ENCODE measurements at regions not wholly inside any gene's neighbourhood (a gene's known extent, or its start where the extent isn't known, plus 50 kb on each side); places are given as distances from the start of the nearest gene placed in this dataset.

DNA sequence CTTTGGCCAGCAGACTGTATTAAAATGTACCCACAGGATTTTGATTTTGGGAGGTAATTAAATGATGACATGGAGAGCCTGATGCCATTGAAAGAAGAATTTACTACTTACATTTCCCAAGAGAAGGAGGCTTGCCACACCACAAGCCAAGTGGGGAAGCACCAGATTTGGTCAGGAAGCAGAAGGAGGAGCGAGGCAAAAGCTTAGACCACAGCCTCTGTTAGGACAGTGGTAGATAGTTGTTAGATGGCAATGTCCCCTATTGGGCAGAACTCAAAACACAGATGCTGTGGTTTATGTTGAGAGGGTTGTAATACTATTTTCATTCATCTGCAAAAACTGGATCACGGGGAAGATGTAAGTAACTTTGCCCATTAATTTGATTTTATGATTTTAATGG is 709.4 kb downstream of the VRK1 start:
- no peak overlapping the region for H3K27ac ChIP-seq (ENCODE audit: extremely low read length, insufficient read depth, low read length)
- no peak overlapping the region for H3K4me2 ChIP-seq (ENCODE audit: low read depth, low read length)
- ATAC-seq (no peak), DNase-seq (ENCODE audit: low spot score) (no peak), FAIRE-seq (no peak)
- WGBS (ENCODE audit: low lambda C conversion rate): 2% methylated on average over 2 of the region's 2 CpGs
- H3K27me3 ChIP-seq (ENCODE audit: control insufficient read depth in 1 of 2, insufficient read depth in 2 of 2, low read length in 2 of 2): no peaks in the 10 kb centered on the region; a peak in 1 of 5 replicates
- no peaks in the 10 kb centered on the region for H3K4me1 ChIP-seq (ENCODE audit: insufficient read depth, low read length)
- ChIA-PET POLR2A (no interaction called here), CTCF (ENCODE audit: low intra/inter-chr PET ratio, low total read pairs) (no interaction called here)
- H2AFZ ChIP-seq (ENCODE audit: low read length): no peak overlapping the region
- H3K79me2 ChIP-seq (ENCODE audit: insufficient read depth, low read length): no peaks in the 10 kb centered on the region
- H4K20me1 ChIP-seq (ENCODE audit: insufficient read depth, low read length): no peaks in the 10 kb centered on the region
- TF ChIP-seq ZNF552 (CRISPR knock-in tag; IDR thresholded peaks at IDR 0.05; ENCODE audit: borderline replicate concordance) (no peak), SNRNP70 (IDR thresholded peaks at IDR 0.05; ENCODE audit: low read depth, low read length) (no peak), CREM (IDR thresholded peaks at IDR 0.05) (no peak), CREM (CRISPR knock-in tag; IDR thresholded peaks at IDR 0.05) (no peak), ZNF678 (CRISPR knock-in tag; IDR thresholded peaks at IDR 0.05) (no peak), NR1H2 (CRISPR knock-in tag; IDR thresholded peaks at IDR 0.05; ENCODE audit: borderline replicate concordance, low read depth) (no peak), FOXA1 (IDR thresholded peaks at IDR 0.05) (no peak), FOXA1 (CRISPR knock-in tag; IDR thresholded peaks at IDR 0.05) (no peak), ZNF260 (CRISPR knock-in tag; IDR thresholded peaks at IDR 0.05; ENCODE audit: borderline replicate concordance, low read depth) (no peak), CEBPZ (IDR thresholded peaks at IDR 0.05; ENCODE audit: low read length) (no peak), ZMAT3 (CRISPR knock-in tag; conservative IDR thresholded peaks at IDR 0.05) (no peak)
- TF ChIP-seq, protein P1, sequence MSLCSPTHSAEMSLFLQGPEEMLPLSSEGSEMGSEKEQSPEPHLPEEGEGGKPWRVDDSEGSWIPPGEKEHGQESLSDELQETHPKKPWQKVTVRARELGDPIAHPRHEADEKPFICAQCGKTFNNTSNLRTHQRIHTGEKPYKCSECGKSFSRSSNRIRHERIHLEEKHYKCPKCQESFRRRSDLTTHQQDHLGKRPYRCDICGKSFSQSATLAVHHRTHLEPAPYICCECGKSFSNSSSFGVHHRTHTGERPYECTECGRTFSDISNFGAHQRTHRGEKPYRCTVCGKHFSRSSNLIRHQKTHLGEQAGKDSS (CRISPR knock-in tag; IDR thresholded peaks at IDR 0.05; ENCODE audit: borderline replicate concordance, low read depth): no peak
- TF ChIP-seq, protein P2, sequence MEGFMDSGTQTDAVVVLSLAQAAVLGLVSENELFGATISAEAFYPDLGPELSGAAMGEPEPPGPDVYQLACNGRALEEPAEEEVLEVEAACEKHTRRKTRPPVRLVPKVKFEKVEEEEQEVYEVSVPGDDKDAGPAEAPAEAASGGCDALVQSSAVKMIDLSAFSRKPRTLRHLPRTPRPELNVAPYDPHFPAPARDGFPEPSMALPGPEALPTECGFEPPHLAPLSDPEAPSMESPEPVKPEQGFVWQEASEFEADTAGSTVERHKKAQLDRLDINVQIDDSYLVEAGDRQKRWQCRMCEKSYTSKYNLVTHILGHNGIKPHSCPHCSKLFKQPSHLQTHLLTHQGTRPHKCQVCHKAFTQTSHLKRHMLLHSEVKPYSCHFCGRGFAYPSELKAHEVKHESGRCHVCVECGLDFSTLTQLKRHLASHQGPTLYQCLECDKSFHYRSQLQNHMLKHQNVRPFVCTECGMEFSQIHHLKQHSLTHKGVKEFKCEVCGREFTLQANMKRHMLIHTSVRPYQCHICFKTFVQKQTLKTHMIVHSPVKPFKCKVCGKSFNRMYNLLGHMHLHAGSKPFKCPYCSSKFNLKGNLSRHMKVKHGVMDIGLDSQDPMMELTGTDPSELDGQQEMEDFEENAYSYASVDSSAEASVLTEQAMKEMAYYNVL (CRISPR knock-in tag; IDR thresholded peaks at IDR 0.05; ENCODE audit: borderline replicate concordance): no peak
- no peak overlapping the region for H3K4me3 ChIP-seq (replicated peaks in 1 of 3; ENCODE audit: insufficient read depth in 1 of 3, low read depth in 2 of 3, low read length in 3 of 3)
- no TSS peak for BruUV-seq (replicated peaks)
- peaks cover 99% of the 10 kb centered on the region for H3K9me3 ChIP-seq (ENCODE audit: low read length)
- in situ Hi-C loops (cut with HindIII; ENCODE audit: extremely low pct_ligation_motif_present, low pct_unique_long_range_greater_than_20kb): no loop called here
- H3K9ac ChIP-seq (ENCODE audit: insufficient read depth, low read depth, low read length): no peak overlapping the region
- intact Hi-C loops (cut with micrococcal nuclease; ENCODE audit: unreplicated experiment): no loop called here
- no peaks in the 10 kb centered on the region for H3K36me3 ChIP-seq (replicated peaks in 1 of 2; ENCODE audit: control insufficient read depth in 1 of 2, insufficient read depth in 2 of 2, low read length in 2 of 2)

All from HepG2 (cell line).